Endothelial cell of umbilical vein (primary cell): ENCODE measurements at regions not wholly inside any gene's neighbourhood (a gene's known extent, or its start where the extent isn't known, plus 50 kb on each side); places are given as distances from the start of the nearest gene placed in this dataset.

Experiments used
- FOS ChIP-seq: IDR thresholded peaks from 2 replicates; pipeline ENCODE4 v1.6.1; 2011; ENCODE audit warnings: mild to moderate bottlenecking, low read length, moderate library complexity, borderline replicate concordance; ENCODE audit not compliant: insufficient read depth
- JUN ChIP-seq: IDR thresholded peaks from 2 replicates; pipeline ENCODE4 v1.6.1; 2011; ENCODE audit warnings: borderline replicate concordance, low read depth; ENCODE audit not compliant: insufficient read length, insufficient read depth
- POLR2A ChIP-seq: IDR thresholded peaks from 2 replicates; pipeline ENCODE4 v1.6.1; 2012; ENCODE audit warnings: low read depth, mild to moderate bottlenecking, control low read depth, low read length
- TF ChIP-seq, protein P1 (sequence below), 2 donors: IDR thresholded peaks; 1 replicate in 1 of 2; 2 replicates in 1 of 2; pipeline ENCODE4 v1.5.1; 2011; ENCODE audit warnings: low read length in 2 of 2, mild to moderate bottlenecking in 2 of 2, moderate library complexity in 2 of 2, control low read depth in 1 of 2, inconsistent platforms in 1 of 2, low read depth in 1 of 2; ENCODE audit not compliant: insufficient read depth in 1 of 2; ENCODE audit errors: extremely low read depth in 1 of 2

DNA sequence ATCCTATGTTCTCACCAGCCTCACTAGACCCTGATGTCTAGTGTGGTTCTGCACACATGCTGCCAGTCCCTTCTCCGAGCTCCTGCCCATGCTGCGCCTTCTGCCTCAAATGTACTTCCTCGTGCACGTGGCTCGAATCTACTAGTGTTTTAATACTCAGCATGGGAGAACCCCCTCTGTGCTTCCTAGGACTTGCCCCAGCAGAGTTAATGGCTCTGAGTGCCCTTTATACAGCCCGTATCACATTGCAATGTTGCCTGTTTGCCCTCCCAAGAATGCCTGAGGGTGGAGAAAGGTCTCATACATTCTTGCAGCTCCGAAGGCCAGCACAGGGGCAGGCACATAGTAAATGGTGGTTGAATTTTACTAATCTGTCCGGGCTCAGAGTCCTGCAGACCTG is 190.8 kb upstream of the NLRP1 start:
- TF ChIP-seq POLR2A (no peak), JUN (no peak), FOS (no peak)
- TF ChIP-seq, protein P1, sequence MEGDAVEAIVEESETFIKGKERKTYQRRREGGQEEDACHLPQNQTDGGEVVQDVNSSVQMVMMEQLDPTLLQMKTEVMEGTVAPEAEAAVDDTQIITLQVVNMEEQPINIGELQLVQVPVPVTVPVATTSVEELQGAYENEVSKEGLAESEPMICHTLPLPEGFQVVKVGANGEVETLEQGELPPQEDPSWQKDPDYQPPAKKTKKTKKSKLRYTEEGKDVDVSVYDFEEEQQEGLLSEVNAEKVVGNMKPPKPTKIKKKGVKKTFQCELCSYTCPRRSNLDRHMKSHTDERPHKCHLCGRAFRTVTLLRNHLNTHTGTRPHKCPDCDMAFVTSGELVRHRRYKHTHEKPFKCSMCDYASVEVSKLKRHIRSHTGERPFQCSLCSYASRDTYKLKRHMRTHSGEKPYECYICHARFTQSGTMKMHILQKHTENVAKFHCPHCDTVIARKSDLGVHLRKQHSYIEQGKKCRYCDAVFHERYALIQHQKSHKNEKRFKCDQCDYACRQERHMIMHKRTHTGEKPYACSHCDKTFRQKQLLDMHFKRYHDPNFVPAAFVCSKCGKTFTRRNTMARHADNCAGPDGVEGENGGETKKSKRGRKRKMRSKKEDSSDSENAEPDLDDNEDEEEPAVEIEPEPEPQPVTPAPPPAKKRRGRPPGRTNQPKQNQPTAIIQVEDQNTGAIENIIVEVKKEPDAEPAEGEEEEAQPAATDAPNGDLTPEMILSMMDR (IDR thresholded peaks at IDR 0.05; ENCODE audit: extremely low read depth in 1 of 2, insufficient read depth in 1 of 2, low read depth in 1 of 2, low read length in 2 of 2) = no peak
